Keratinocyte (primary cell): ENCODE measurements at regions not wholly inside any gene's neighbourhood (a gene's known extent, or its start where the extent isn't known, plus 50 kb on each side); places are given as distances from the start of the nearest gene placed in this dataset.

Source experiments
- EZH2 ChIP-seq: IDR thresholded peaks from one replicate; pipeline ENCODE4 v1.6.1; 2012; ENCODE audit warnings: inconsistent platforms, mild to moderate bottlenecking, low read length, moderate library complexity
- TF ChIP-seq, protein P1 (sequence below), 3 experiments: IDR thresholded peaks in 1 of 3; conservative IDR thresholded peaks in 1 of 3; optimal IDR thresholded peaks in 1 of 3; 2 replicates in 2 of 3; 3 replicates in 1 of 3; pipeline versions ENCODE3 to v1.5.1; 2011; ENCODE audit warnings: low read length in 3 of 3, mild to moderate bottlenecking in 3 of 3, moderate library complexity in 2 of 3, control low read depth in 1 of 3, inconsistent platforms in 1 of 3; ENCODE audit not compliant: insufficient read depth in 2 of 3; ENCODE audit errors: extremely low read depth in 1 of 3

DNA sequence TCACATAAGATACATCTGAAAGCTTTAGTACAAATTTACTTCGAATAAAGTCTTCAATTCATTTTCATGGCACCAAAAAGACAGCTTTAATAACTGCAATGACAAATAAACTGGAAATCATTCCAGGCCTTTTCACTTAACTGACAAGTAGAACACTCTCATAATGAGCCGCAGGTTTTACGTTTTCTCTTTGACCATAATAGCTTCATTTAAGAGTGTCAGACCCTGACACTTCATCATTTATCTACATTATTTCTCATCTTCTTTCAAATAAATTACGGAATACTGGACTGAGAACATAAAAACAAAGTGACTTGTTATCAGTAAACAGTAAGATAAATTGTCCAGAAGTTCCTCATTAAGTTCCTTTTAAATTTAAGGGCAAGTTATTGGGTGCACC is 1252.9 kb upstream of the ACVR2A start:
- TF ChIP-seq EZH2: no peak
- TF ChIP-seq, protein P1, sequence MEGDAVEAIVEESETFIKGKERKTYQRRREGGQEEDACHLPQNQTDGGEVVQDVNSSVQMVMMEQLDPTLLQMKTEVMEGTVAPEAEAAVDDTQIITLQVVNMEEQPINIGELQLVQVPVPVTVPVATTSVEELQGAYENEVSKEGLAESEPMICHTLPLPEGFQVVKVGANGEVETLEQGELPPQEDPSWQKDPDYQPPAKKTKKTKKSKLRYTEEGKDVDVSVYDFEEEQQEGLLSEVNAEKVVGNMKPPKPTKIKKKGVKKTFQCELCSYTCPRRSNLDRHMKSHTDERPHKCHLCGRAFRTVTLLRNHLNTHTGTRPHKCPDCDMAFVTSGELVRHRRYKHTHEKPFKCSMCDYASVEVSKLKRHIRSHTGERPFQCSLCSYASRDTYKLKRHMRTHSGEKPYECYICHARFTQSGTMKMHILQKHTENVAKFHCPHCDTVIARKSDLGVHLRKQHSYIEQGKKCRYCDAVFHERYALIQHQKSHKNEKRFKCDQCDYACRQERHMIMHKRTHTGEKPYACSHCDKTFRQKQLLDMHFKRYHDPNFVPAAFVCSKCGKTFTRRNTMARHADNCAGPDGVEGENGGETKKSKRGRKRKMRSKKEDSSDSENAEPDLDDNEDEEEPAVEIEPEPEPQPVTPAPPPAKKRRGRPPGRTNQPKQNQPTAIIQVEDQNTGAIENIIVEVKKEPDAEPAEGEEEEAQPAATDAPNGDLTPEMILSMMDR (optimal IDR thresholded peaks at IDR 0.05 in 1 of 3, IDR thresholded peaks at IDR 0.05 in 1 of 3, conservative IDR thresholded peaks at IDR 0.05 in 1 of 3; ENCODE audit: extremely low read depth in 1 of 3, insufficient read depth in 2 of 3, low read length in 3 of 3): no peak
